GM20000 (cell line): ENCODE measurements at regions not wholly inside any gene's neighbourhood (a gene's known extent, or its start where the extent isn't known, plus 50 kb on each side); places are given as distances from the start of the nearest gene placed in this dataset.

Experiments
- DNase-seq: peaks from one replicate; pipeline ENCODE4 v3.0.0; 2012; ENCODE audit warnings: low spot score
- TF ChIP-seq, protein P1 (sequence below): IDR thresholded peaks from 2 replicates; pipeline ENCODE4 v1.5.1; 2012; ENCODE audit warnings: mild to moderate bottlenecking, control low read depth; ENCODE audit errors: extremely low read depth, missing control alignments

DNA sequence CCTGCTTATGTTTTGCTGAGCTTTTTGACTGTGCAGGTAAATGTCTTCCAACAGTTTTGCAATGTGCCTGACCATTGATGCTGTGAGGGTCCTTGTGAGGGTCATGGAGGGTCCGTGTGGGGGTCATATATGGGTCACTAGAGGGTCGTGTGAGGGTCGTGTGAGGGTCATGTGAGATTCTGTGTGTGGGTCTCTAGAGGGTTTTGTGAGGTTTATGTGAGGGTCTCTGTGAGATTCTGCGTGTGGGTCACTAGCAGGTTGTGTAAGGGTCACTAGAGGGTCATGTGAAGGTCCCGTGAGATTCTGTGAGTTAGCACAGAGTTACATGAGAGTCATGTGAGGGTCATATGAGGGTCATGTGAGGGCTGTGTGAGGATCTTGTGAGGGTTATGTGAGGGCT lies 263.9 kb upstream of the B3GAT1 start:
- TF ChIP-seq, protein P1, sequence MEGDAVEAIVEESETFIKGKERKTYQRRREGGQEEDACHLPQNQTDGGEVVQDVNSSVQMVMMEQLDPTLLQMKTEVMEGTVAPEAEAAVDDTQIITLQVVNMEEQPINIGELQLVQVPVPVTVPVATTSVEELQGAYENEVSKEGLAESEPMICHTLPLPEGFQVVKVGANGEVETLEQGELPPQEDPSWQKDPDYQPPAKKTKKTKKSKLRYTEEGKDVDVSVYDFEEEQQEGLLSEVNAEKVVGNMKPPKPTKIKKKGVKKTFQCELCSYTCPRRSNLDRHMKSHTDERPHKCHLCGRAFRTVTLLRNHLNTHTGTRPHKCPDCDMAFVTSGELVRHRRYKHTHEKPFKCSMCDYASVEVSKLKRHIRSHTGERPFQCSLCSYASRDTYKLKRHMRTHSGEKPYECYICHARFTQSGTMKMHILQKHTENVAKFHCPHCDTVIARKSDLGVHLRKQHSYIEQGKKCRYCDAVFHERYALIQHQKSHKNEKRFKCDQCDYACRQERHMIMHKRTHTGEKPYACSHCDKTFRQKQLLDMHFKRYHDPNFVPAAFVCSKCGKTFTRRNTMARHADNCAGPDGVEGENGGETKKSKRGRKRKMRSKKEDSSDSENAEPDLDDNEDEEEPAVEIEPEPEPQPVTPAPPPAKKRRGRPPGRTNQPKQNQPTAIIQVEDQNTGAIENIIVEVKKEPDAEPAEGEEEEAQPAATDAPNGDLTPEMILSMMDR = no peak
- no peak for DNase-seq

DNA sequence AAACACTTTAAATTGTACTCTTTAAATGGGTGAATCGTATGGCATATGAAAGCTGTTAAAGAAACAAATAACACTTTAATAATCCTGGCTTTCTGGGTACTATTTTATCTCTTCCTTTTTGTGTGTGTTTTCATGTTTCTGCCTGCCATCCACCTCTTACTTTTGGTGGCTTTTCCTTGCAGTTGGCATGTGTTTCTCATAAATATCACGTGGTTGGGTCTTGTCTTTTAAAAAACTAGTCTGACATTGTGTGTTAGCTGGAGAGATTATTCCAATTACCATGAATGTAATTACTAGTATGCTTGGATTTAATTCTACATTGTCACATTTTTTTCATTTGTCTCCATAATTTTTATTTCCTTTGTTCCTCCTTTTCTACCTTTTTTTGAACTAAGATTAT lies 262.9 kb upstream of the B3GAT1 start:
- TF ChIP-seq, protein P1 = no peak
- DNase-seq = no peak

DNA sequence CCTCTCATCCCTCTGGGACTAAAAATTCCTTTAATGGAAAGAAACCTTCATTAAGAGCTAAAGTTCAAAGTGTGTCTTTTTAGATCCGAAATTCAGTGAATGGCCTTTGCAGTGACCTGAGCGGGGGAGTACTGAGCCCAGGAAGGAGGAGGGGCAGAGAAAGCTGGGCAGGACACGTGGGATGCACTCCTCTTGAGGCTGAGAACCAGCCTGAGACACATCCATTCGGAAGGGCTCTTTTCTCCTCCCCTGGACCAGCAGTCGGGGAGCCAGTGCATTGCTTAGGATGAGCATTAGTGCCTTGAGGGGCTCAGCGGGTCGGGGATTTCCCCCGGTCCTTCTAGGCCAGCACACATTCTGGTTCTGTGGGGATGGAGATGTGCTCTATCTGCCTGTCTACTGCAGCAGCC lies 258.9 kb upstream of the B3GAT1 start:
- DNase-seq = no peak
- TF ChIP-seq, protein P1 = no peak

DNA sequence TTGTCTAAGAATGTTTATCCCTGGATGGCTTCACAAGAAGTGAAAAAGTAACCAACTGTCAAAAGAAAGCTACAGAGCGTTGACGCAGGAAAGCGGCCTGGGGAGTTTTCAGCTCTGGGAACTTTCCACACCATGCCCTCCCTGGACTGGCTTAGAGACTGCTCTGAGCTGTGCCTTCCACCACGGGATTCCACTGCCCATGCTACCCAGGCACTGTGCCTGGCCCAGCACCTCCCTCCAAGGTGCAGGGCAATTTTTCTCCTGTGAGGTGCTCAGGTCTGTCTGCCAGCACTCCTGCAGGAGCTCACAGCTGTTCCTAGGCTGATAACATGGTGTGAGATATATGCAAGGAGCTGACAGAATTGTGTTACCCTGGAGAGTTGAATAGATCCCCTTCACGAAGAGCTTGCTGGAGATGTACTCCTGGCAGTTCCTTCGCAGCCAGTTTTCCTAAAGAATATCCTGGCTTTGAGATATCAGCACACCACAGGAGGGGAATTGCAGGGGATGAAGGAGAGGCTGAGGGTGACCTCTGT lies 258.3 kb upstream of the B3GAT1 start:
- no peak for DNase-seq
- TF ChIP-seq, protein P1 = no peak

DNA sequence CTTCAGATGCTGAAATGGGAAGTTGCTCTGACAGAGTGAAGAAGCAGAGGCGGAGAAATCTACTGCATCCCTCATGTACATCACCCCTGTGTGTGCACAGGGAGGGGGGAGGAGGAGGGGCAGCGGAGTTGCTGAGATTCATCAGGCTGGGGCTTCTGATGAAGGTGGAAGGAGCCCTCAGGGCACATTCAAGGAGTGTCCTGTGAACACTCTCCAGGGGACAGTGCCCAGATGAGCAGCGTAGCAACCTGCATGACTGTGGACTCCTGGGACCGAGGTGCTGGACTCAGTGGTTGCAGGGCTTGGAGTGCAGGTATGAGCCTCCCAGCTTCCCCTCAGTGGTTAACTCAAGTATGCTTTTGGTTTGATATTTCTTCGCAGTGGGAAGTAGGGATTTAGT lies 257.8 kb upstream of the B3GAT1 start:
- no peak for DNase-seq
- TF ChIP-seq, protein P1 = no peak

DNA sequence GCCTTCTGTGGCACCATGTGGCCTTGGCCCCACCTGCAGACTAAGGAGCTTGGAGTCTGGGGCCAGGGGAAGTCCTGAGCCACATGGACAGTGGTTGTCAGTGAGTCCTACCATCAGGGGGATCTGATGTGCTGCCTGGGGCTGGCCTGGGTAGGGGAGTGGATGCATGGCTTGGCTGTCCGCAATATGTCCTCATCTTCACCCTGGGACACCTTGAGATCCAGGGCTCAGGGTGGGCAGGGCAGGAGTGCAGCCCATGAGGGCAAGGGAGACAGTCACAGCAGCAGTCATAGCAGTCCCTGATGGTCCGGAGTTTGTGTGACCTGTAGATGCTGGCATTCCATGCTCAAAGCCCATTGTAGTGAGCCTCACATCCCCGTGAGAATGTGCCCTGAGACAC lies 256.8 kb upstream of the B3GAT1 start:
- no peak for DNase-seq
- TF ChIP-seq, protein P1 = no peak

DNA sequence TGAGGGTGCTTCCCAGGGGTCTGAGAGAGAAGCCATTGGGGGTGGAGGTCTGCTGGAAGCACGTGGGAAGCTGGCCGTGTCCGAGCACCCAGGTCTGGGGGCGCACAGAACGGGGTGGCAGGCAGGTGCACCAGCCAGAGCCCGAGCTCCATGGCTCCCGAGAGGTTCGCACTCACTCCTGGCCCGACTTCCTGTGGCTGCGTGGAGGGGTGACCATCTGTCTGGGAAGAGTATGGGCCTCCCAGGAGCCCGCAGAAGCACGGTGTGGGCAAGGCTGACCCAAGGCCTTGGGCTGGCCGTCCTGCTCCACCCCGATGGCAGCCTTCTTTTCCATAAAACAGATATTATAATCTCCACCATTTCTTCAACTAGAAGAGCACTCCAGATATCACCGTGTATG lies 256.0 kb upstream of the B3GAT1 start:
- DNase-seq = no peak
- TF ChIP-seq, protein P1 = no peak
